ENCODE measurements at regions not wholly inside any gene's neighbourhood (a gene's known extent, or its start where the extent isn't known, plus 50 kb on each side); places are given as distances from the start of the nearest gene placed in this dataset.
A peak's percentile ranks its signal among the peaks of the same experiment; 100 is the strongest.

DNA sequence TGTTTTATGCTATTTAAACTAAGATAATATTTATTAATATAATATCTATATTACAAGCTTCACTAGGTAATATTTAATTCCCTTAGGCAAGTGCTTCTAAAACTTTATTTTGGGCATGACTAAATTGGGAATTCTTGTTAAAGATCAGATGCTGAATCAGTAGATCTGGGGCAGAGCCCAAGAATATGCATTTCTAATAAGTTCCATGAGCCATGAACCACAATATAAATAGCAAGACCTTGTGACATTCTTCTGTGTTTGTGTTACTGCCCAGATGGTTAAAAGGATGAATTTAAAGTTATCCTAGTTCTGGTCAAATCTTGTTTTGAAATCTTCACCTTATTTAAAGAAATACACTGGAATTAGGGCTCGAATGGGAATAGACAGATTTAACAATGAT lies 258.4 kb upstream of the CACNA2D1 start:
- Mint-ChIP-seq H3K9me3 (peaks cover 2% of the 10 kb centered on the region), H3K36me3 (ENCODE audit: low read depth) (no peaks in the 10 kb centered on the region), H3K4me3 (no peak overlapping the region), H3K27me3 (no peaks in the 10 kb centered on the region), H3K27ac (no peak overlapping the region), H3K4me1 (ENCODE audit: low read depth) (no peaks in the 10 kb centered on the region)
- no peak for DNase-seq

DNA sequence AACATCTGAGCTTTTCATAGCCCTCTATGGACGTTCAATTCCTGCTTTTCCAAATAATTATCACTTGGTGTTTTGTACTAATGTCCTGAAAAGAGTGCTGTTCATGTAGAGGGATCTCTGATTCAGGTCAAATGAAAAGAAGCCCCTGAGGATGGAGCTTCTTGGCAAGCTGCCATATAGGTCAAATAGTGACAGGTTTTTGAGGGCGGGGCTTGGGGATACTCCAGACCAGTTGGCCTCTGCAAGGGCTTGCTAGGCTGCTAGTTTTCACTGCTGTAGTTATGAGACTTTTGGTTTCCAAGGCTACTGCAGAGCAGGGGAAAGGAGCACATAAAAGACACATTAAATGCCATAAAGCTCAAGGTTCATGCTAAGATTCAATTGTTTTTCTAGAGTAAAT lies 257.2 kb upstream of the CACNA2D1 start:
- H3K9me3 Mint-ChIP-seq: peaks cover 2% of the 10 kb centered on the region
- no peaks in the 10 kb centered on the region for H3K4me1 Mint-ChIP-seq (ENCODE audit: low read depth)
- H3K27ac Mint-ChIP-seq: no peak overlapping the region
- no peak for DNase-seq
- H3K27me3 Mint-ChIP-seq: no peaks in the 10 kb centered on the region
- H3K36me3 Mint-ChIP-seq (ENCODE audit: low read depth): no peaks in the 10 kb centered on the region
- H3K4me3 Mint-ChIP-seq: no peak overlapping the region

DNA sequence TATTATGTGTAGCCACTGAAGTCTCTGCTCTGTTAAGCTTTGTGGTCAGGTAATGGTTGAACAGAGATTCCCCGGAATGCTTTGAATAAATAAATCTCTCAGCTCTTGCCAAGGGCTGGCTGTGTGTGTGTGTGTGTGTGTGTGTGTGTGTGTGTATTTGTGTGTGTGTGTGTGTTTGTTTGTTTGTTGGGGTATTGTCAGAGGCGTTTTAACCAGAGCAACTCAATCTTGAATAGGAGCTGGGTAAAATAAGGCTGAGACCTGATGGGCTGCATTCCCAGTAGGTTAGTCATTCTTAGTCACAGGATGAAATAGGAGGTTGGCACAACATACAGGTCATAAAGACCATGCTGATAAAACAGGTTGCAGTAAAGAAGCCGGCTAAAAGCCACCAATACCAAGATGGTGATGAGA lies 256.2 kb upstream of the CACNA2D1 start:
- DNase-seq: no peak
- Mint-ChIP-seq H3K4me1 (ENCODE audit: low read depth) (no peaks in the 10 kb centered on the region), H3K36me3 (ENCODE audit: low read depth) (no peaks in the 10 kb centered on the region), H3K4me3 (no peak overlapping the region), H3K27ac (no peak overlapping the region), H3K27me3 (no peaks in the 10 kb centered on the region), H3K9me3 (peaks cover 2% of the 10 kb centered on the region)

DNA sequence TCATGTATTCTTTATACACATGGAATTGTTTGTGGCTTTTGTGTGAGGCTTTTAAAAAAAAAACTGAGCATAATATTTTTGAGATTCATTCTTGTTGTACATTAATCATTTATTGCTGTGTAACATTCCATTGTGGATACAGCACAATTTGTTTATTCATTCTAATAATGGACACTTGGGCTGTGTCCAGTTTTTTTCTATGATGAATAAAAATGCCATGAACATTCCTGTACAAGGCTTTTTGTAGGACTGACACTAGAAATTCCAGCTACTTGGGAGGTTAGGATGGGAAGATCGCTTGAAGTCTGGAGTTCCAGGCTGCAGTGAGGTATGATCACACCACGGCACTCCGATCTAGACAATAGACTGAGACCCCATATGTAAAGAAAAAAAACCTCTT lies 254.3 kb upstream of the CACNA2D1 start:
- DNase-seq: no peak
- H3K36me3 Mint-ChIP-seq (ENCODE audit: low read depth): no peaks in the 10 kb centered on the region
- H3K27ac Mint-ChIP-seq: no peak overlapping the region
- peaks cover 2% of the 10 kb centered on the region for H3K9me3 Mint-ChIP-seq
- no peaks in the 10 kb centered on the region for H3K4me1 Mint-ChIP-seq (ENCODE audit: low read depth)
- no peak overlapping the region for H3K4me3 Mint-ChIP-seq
- no peaks in the 10 kb centered on the region for H3K27me3 Mint-ChIP-seq

DNA sequence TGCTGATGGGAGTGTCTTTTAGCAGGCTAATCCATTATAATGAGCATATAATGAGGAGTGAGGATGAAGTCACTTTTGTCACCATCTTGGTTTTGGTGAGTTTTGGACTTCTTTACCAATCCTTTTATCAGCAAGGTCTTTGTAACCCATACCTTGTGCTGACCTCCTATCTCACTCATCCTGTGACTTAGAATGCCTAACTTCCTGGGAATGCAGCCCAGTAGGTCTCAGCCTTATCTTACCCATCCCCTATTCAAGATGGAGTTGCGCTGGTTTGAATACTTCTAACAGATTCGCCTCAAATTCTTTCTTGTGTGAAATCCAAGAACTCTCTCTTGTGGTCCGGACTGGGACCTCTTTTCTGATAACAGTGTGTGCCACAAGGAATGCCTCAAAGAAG lies 253.1 kb upstream of the CACNA2D1 start:
- no peak overlapping the region for H3K27ac Mint-ChIP-seq
- H3K4me1 Mint-ChIP-seq (ENCODE audit: low read depth): no peaks in the 10 kb centered on the region
- no peaks in the 10 kb centered on the region for H3K27me3 Mint-ChIP-seq
- no peaks in the 10 kb centered on the region for H3K36me3 Mint-ChIP-seq (ENCODE audit: low read depth)
- DNase-seq: no peak
- peaks cover 2% of the 10 kb centered on the region for H3K9me3 Mint-ChIP-seq
- no peak overlapping the region for H3K4me3 Mint-ChIP-seq

DNA sequence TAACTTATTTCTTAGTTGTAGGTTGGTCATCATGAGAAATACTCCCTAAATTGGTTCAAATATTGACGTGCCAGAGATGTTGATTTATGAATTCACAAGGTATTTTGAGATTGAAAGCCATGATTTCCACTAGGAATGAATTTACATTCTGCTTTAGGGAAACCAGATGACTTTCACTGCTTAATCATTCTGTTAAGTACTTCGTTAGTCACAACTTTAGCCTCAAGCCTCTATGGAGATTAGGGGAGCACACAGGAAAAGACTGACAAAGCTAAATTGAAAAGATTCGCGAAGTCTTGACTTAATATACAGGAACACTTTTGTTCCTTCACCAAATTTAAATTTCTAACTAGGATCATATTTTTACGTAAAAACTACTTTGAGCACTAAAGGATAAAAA lies 250.4 kb upstream of the CACNA2D1 start:
- no peaks in the 10 kb centered on the region for H3K27me3 Mint-ChIP-seq
- H3K4me1 Mint-ChIP-seq (ENCODE audit: low read depth): no peaks in the 10 kb centered on the region
- H3K36me3 Mint-ChIP-seq (ENCODE audit: low read depth): no peaks in the 10 kb centered on the region
- H3K4me3 Mint-ChIP-seq: no peak overlapping the region
- H3K27ac Mint-ChIP-seq: no peak overlapping the region
- no peak for DNase-seq
- no peaks in the 10 kb centered on the region for H3K9me3 Mint-ChIP-seq

DNA sequence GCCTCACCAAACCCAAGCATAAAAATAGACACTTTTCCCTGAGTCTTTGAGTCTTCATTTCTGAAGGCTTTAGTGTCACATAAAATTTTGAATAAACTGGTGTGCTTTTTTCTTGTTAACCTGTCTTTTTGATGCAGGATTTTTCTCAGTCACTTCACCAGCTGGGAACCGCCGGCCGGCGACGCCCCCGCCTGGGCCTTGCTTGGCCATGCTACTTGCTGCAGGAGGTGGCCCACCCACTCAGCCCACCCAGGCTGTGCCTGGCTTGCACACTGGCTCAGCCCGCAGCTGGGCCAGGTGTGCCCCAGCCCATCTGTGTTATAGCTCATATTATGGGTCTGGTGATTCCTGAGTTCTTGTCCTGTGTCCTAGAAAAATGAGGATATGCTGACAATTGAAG lies 247.4 kb upstream of the CACNA2D1 start:
- no peaks in the 10 kb centered on the region for H3K9me3 Mint-ChIP-seq
- H3K4me1 Mint-ChIP-seq (ENCODE audit: low read depth): no peaks in the 10 kb centered on the region
- H3K27ac Mint-ChIP-seq: no peak overlapping the region
- no peaks in the 10 kb centered on the region for H3K27me3 Mint-ChIP-seq
- no peak for DNase-seq
- no peak overlapping the region for H3K4me3 Mint-ChIP-seq
- no peaks in the 10 kb centered on the region for H3K36me3 Mint-ChIP-seq (ENCODE audit: low read depth)

DNA sequence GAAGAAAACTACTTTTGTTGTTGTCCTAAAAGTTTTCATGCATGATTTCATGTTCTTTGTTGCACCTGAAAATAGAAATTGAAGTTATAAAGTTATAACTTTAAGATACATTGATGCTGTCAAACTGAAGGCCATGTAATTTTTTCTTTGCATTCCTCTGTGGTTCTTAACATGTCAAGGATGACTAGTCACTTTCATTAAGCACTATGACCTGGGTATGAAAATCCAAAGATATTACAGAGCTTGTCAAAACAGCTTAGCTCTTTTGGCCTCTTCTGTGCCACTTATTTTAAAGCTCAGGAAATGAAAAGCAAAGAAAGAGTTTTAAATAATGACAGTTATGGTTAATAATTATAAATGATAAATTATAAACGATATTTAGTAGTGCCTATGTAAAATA lies 241.6 kb upstream of the CACNA2D1 start:
- no peak overlapping the region for H3K27ac Mint-ChIP-seq
- H3K9me3 Mint-ChIP-seq: no peaks in the 10 kb centered on the region
- no peak for DNase-seq
- H3K4me3 Mint-ChIP-seq: no peak overlapping the region
- no peaks in the 10 kb centered on the region for H3K4me1 Mint-ChIP-seq (ENCODE audit: low read depth)
- H3K36me3 Mint-ChIP-seq (ENCODE audit: low read depth): no peaks in the 10 kb centered on the region
- no peaks in the 10 kb centered on the region for H3K27me3 Mint-ChIP-seq

DNA sequence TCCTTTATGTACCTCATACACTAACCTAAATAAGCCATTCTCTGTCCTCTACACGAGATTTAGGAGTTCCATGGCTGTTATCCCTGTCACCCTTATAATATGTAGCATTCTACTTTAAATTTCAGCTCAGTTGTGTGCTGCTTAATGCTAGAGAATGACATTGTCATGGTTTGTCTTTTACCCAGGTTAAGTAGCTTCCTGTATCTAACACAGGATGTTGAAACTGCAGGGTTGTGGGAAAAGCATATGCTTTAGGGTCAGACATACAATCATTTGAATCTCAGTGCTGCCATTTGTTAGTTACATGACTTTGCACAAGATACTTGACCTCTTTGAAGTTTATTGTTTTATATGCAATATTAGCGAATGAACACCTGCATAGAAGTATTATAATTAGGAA lies 235.1 kb upstream of the CACNA2D1 start:
- Mint-ChIP-seq H3K27me3 (no peaks in the 10 kb centered on the region), H3K27ac (peak overlapping the region; percentile 86), H3K4me3 (peak overlapping the region; percentile 20), H3K36me3 (ENCODE audit: low read depth) (no peaks in the 10 kb centered on the region), H3K9me3 (peaks cover 10% of the 10 kb centered on the region), H3K4me1 (ENCODE audit: low read depth) (peaks cover 26% of the 10 kb centered on the region)
- no peak for DNase-seq

DNA sequence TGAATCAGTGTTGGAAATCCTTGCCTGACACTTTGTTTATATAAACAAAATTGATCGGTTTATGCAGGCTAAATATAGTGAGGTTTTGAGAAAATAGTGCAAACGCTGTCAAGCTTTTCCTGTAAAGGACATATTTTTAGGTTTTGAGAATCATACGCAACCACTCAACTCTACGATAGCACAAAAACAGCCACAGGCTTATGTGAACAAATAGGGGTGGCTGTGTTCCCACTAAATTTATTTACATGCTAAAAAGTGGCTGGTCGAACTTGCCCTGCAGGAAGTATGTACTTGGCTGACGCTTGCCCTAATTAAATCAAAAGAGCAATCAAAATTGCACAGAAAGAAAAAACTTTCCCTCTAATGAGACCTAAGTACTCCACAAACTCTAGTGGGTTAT lies 234.7 kb upstream of the CACNA2D1 start:
- Mint-ChIP-seq H3K27ac (peak overlapping the region; percentile 86), H3K4me3 (peak overlapping the region; percentile 20), H3K9me3 (peaks cover 10% of the 10 kb centered on the region), H3K27me3 (no peaks in the 10 kb centered on the region), H3K4me1 (ENCODE audit: low read depth) (peaks cover 26% of the 10 kb centered on the region), H3K36me3 (ENCODE audit: low read depth) (no peaks in the 10 kb centered on the region)
- no peak for DNase-seq

DNA sequence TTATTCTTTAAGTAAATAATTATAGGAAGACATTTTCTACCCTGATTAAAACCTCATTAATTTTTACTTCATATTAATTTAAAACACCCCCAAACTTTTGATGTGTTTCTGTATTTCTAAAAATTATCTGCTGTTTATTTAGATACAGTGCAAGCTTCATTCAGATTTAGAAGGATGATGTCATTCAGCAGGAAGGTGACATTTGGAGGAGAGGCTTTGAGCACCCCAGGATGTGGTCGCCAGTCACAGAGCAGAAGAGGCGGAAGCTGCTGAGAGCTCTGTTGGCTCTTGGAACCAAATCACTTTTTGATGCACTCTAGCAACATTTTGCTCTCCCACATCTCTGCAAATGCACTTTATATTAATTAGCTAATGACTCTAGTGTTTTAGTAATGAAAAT lies 233.9 kb upstream of the CACNA2D1 start:
- Mint-ChIP-seq H3K27ac (peak overlapping the region; percentile 81), H3K4me3 (peak overlapping the region; percentile 33), H3K4me1 (ENCODE audit: low read depth) (peaks cover 26% of the 10 kb centered on the region), H3K36me3 (ENCODE audit: low read depth) (no peaks in the 10 kb centered on the region), H3K27me3 (no peaks in the 10 kb centered on the region), H3K9me3 (peaks cover 10% of the 10 kb centered on the region)
- DNase-seq: peak; percentile 38

DNA sequence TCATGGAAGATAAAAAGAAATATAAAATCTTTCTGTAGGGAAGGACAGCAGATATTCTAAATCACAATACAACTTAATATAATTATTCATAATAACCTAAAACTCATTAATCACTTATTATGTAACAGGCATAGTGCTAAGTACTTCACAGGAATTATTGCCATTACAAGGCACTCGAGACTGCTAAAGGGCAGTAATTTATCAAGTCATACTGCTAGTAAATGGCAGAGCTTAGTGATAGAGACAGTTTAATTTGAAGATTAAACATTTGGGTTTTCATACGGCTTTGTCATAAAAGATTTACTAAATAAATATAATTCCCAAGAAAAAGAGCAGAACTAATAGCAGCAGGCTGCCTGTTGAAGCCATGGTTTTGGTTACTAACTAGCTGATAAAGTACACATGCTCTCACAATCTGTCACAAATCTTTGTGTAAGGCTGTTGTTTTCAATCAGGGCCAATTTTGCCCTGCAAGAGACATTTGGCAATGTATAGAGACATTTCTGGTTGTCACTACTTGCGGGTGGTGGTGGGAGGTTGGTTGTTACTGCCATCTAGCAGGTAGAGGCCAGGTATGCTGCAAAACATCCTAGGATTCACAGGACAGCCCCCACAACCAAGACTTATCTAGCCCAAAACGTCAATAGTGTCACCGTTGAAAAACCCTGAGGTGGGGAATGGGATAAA lies 233.3 kb upstream of the CACNA2D1 start:
- Mint-ChIP-seq H3K4me1 (ENCODE audit: low read depth) (peaks cover 26% of the 10 kb centered on the region), H3K27ac (peak overlapping the region; percentile 66), H3K36me3 (ENCODE audit: low read depth) (no peaks in the 10 kb centered on the region), H3K27me3 (no peaks in the 10 kb centered on the region), H3K9me3 (peaks cover 10% of the 10 kb centered on the region), H3K4me3 (no peak overlapping the region)
- no peak for DNase-seq

DNA sequence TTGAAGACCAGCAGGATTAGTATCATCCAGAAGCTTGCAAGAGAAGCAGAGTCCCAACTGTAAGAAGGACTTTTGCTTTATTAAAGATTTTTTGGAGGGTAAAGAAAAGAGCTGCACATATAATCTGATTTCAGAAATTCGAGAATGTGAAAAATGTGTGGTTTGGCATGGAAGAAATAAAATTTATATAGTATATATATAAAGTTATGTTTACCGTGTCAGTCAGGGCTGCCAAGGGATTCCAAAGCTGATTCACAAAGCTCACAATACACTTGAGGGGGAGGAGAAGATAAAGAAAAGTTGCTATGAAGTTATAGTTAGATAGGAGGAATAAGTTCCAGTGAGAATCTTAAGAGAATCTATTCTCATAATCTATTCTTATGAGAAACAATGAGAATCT lies 231.8 kb upstream of the CACNA2D1 start:
- Mint-ChIP-seq H3K27me3 (no peaks in the 10 kb centered on the region), H3K9me3 (peaks cover 10% of the 10 kb centered on the region), H3K4me3 (no peak overlapping the region), H3K27ac (no peak overlapping the region), H3K4me1 (ENCODE audit: low read depth) (peaks cover 26% of the 10 kb centered on the region), H3K36me3 (ENCODE audit: low read depth) (no peaks in the 10 kb centered on the region)
- no peak for DNase-seq

DNA sequence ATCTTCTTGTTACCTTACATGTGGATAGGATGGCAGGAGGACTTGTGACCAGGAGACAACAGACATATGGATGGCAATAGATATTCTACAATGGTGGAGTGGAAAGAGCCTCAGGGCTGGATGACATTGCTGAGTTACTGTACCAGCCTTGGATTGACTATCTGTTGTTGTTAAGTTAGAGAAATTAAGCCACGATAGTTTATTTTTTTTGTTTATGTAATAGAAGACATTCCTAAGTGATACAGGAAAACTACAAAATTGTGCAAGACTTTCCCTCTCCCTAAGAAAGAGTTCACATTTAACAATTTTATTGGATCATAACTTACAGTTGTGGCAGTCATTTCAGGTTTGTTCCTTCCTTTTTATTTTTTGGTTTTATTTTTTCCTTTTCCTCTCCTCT lies 230.7 kb upstream of the CACNA2D1 start:
- H3K4me3 Mint-ChIP-seq: no peak overlapping the region
- peaks cover 15% of the 10 kb centered on the region for H3K9me3 Mint-ChIP-seq
- no peaks in the 10 kb centered on the region for H3K36me3 Mint-ChIP-seq (ENCODE audit: low read depth)
- no peak for DNase-seq
- H3K27me3 Mint-ChIP-seq: no peaks in the 10 kb centered on the region
- no peak overlapping the region for H3K27ac Mint-ChIP-seq
- peaks cover 22% of the 10 kb centered on the region for H3K4me1 Mint-ChIP-seq (ENCODE audit: low read depth)

DNA sequence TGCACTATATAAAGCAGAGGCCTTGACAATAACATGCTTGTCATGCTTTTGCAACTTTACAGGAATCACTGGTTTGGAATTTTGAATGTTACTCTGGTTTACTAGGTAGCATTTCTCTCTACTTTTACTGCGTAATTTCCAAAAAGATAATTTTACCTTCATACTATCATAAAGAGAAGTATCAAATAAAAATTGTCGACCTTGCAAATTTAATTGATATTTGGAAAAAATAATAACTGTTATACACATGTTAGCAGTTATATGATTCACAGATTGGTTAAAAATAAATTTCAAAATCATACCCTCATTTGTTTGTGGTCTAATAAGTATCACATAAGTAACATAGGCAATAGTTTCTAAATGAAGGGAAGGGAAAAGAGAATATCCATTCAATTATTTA lies 228.5 kb upstream of the CACNA2D1 start:
- DNase-seq: no peak
- Mint-ChIP-seq H3K36me3 (ENCODE audit: low read depth) (no peaks in the 10 kb centered on the region), H3K4me3 (no peak overlapping the region), H3K27me3 (no peaks in the 10 kb centered on the region), H3K9me3 (peaks cover 11% of the 10 kb centered on the region), H3K27ac (no peak overlapping the region), H3K4me1 (ENCODE audit: low read depth) (peaks cover 6% of the 10 kb centered on the region)

DNA sequence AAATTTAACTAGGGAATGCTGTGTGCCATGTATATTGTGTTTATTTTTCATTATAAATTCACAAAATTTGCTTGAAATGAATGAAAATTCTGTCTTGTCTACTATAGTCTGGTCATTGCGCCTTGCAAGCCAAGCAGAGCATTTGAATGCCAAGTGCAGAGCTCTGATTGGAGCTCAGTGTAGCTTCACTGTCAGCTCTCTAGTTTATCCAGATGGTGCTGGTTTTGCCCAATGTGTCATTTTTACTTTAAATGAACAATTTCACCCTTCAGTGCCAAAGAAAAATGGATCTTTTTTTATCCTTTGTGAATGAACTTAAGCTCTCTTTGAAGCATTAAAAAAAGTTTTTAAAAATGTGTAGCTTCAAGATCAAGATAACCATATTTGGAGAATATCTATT lies 225.6 kb upstream of the CACNA2D1 start:
- Mint-ChIP-seq H3K9me3 (peaks cover 5% of the 10 kb centered on the region), H3K36me3 (ENCODE audit: low read depth) (no peaks in the 10 kb centered on the region), H3K4me1 (ENCODE audit: low read depth) (no peaks in the 10 kb centered on the region), H3K4me3 (no peak overlapping the region), H3K27ac (no peak overlapping the region), H3K27me3 (no peaks in the 10 kb centered on the region)
- DNase-seq: no peak

Measured in activated T-cell treated with anti-CD3 and anti-CD28 coated beads, Interleukin-2, amount 50 U/mL, for 24 hours (primary cell).